ENCODE measurements at regions not wholly inside any gene's neighbourhood (a gene's known extent, or its start where the extent isn't known, plus 50 kb on each side); places are given as distances from the start of the nearest gene placed in this dataset.

DNA sequence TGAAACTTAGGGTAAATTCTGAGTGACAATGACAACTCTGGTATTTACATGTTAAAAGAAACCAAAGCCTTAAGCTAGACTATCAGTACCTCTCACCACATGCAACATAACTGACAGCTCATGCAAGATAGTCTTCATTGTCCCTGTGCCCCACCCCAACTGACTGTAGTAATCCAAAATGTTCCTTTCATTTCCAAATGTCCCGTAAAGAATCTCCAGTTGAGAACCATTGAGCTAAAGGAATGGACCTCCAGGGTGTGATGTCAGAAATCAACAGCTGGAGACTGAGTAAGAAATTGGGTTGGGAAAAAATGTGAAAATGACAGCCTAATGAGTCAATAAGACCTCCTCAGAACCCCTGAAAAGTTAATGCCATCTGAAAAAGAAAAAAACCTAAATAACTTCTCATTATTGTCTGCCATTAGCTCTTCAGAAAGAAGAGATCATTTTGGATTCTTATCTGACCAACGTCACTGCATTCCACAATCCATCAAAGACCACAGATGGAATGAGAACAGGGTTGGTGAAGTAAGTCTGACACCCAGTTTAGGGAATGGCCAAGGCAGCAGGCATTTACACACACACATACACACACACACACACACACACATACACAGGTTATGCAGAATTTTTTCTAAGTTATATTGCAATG, 51.7 kb upstream of the ACVR2A start:
- peak; percentile 9 for DNase-seq (ENCODE audit: low read depth)

DNA sequence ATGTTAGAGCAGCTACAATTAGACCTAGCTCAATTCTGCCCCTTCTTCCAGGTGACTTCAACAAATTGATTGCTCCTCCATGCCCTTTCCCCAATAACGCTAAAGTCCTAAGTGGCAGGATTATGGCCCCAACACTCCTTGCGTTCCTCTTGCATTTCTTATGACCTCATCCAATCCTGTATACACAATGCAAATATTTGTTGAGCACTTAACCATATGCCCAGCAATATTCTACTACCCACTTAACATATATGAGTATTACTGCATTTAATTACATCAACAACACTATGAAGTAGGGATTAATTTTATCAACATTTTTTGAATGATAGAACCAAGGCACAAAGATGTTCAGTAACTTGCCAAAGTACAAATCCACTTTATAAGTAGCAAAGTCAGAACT, 54.2 kb upstream of the ACVR2A start:
- DNase-seq (ENCODE audit: low read depth), result no peak

DNA sequence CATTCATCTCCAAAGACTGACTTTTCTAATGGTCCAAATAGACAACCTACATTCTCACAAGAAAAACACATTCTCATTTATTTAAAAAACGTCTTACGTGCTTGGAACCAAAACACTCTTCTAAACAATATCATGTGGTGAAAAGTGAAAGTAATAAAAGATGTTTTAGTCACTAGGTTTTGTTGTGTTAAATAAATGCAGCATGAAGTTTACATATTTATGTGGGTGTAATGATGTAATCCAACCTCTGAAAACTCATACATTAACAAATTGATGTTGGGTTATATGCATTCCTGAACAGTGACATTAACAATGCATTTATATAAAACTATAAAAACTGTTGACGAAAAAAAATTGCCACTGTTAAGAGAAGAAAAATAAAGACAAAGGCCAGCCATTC, 55.1 kb upstream of the ACVR2A start:
- peak; percentile 52 for DNase-seq (ENCODE audit: low read depth)

DNA sequence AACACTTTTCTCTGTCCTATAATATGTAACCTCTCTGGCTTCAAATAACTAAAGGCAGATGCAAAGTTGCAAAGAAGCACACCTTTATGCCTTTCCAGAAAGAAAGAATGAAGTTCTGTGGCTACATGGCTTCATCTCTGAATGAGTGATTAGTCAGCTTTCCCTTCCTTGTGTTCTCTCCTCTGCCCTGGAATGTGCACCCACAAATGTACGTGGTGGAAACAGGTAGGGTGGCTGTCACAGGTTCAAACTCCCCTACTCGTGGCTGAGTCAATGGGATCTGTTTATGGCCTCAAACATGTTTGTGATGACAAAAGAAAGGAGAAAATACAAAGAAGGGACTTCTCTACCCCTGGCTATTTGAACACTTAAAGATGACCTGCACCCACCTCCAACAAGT, 55.5 kb upstream of the ACVR2A start:
- DNase-seq (ENCODE audit: low read depth), result peak; percentile 8

DNA sequence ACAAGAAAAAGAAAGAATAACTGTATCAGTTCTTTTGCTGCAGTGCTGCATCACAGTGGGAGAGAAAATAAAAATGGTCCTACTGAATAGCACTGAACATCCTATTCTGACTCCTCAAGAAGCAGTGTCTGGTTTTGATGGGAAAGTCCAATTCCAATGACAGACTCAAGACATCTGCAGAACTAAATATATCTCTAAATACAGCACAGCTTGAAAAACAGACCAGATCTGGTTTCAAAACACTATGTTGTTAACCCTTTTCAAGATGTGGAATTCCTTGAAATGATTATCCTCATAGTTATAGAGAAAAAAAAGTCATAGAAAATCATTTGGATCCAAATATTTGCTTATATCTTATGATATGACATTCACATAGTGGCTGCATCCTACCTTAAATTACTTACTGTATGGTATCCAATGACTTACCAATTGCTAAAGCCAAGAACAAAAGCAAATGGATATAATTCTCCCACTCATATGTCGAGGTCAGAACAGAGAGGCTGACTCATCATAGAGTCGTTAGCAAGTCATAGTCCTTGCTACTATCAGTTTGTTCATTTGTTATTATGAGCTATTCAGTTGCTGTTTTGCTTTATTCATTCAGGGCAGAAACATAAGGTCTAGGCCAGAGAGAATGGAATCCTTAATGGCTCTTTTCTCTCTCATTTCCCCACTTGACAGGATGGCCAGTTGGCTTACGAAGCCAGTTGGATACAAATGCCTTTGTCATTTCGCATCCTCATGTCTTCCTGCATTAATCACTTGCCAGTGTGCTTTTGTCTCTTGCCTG, 62.5 kb upstream of the ACVR2A start:
- DNase-seq (ENCODE audit: low read depth), result peak; percentile 62

DNA sequence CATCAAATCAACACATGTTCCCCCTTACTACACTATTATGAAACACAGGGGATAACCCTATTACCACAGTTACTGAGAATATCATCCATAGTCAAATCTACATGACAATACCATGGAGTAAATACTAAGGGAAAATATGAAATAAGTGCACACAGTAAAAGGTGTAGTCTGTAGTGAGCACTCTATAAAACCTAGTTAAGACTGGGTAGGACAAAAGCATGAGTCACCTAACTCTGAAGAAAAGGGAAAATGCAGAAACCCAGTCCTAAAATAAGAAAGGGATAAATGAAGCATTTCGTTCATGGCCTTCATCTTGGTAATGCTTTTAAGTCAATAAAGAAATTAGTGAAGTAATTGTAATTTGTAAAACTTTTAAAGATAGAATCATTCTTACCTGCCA, 65.4 kb upstream of the ACVR2A start:
- no peak for DNase-seq (ENCODE audit: low read depth)

DNA sequence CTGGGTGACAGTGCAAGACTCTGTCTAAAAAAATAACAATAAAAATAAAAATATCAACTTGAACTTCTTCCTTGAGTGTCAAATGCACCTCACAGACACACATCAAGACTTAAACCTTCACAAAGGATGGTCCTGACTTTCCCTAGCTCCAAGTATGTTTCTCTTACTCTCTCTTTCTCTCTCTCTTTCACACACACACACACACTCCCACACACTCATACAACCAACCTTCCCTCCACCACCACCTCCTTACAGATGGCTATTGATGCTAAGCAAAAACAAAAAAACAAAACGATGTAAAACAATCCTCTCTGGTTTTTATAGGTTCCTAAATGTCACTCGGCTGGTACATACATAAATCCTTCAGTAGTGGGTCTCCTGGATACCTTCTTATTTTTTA, 67.4 kb upstream of the ACVR2A start:
- no peak for DNase-seq (ENCODE audit: low read depth)

DNA sequence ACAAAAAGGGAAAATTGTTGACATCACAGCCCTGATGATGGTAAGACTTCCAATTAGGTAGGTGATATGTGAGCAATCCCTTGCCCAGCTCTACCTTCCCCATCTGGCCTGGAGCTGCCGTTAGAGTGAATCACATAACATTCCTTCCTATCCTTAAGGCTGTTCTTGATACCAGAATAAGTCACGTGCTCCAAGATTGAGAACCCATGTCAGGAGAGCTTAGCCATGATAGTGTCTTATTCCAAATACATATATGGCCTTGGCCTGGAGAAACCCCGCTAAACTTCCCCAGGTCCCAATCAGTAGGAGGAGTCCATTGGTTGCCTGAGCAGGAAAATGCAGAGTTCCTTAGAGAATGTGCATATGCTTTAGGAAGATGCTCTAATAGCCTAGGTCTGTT, 70.0 kb upstream of the ACVR2A start:
- no peak for DNase-seq (ENCODE audit: low read depth)

DNA sequence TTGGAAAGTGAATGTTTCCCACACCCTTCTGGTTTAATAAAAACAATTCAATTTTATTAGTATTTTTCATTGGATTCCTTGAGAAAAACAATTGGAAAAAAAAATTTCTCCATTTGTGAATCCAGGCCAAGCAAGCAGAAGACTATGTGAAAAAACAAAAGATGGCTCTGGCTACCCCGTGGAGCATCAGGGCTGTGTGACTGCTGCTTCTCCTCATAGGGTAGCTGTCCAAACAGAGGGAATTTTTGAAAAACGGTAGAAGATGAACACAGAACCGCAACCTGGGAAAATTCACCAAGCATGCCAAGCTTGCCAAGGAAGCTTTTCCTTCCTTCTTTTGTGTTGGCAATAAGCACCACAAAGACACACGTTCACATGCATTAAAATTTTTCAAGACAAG, 71.3 kb upstream of the ACVR2A start:
- DNase-seq (ENCODE audit: low read depth), result no peak

DNA sequence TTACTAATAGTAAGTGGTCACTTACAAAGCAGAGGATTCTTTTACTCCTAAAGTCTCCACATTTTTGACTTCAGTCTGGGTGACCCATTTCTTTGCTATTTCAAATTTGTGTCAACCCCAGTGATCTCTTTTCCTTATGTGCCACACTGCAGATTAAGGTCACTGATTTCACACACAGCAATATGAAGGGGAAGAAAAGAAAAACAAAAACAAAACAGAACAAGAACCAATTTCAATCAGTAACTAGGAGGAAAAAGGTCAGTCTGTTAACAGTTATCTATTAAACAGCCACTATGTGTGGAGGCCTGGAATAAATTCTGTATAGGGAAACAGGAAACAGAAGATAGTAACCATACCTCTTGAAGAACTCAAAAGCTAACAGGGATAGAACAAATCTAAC, 72.0 kb upstream of the ACVR2A start:
- DNase-seq (ENCODE audit: low read depth), result no peak

DNA sequence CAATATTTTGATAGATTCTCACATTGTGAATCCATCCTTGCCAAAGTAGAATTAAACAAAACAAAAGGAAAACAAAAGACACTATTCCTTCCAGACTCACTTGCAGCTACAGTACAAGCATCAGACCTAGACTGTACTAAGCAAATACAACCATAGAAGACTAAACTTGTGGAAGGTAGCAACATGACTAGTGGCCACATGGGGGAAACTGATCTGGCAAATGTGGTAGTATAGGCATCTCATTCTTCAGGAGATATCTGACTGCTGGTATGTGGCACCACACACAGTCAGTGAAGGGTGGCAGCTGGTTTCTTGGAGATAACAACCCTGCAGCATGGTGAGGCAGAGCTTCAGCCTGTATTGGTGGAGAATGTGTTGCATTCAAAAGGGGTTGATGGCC, 81.0 kb upstream of the ACVR2A start:
- no peak for DNase-seq (ENCODE audit: low read depth)

DNA sequence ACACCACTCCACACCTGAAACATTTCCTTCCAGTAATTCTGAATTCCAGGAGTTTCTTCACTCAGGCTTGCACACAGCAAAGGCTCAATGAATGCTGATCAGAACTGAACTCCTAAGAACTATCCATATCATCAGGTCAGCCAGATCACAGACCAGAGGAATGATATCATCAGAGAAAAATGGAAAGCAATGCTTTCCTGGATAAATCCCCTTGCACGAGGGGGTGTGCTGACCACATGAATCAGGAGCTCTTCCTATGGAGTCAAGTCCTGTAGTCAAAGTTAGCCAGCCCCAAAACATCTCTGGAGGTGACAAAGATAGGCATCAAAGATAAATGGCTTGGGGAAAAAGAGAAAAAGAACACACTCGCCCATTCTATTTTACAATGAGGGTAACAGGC, 83.8 kb upstream of the ACVR2A start:
- DNase-seq (ENCODE audit: low read depth), result peak; percentile 28

DNA sequence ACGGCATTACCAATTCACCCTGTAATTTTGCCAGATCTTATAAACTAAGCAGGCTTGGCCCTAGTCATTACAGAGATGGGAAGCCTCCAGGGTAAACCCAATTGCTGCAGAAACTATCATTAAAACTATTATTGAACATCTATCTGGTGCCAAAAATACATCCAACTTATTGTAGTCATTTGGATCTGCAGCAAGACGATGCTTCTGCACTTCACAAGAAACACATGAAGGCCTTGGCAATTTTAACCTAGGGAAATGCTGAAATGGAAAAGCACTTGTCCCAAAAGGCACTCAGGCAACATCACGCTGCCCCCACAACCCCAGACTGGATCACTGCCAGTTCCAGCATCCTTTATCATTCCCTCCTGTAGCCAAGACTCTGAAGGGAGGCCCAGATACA, 85.3 kb upstream of the ACVR2A start:
- DNase-seq (ENCODE audit: low read depth), result no peak

DNA sequence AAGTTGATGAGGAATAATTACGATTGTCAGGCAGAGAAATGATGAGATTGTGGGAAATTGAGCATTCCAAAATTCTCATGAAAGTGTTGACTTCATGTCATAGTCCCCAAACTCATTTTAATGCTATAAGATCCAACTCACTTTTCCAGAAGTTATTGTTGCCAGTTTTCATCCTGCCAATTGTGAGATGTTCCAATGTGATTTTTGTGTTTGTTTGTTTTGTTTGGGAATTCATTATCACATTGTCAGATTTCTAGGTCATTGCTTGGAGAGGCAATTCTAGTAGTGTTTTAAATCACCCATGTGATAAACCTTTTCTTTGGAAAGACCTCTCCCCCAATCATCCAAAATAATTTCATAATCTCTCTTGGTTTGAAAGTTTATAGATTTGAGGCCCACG, 86.0 kb upstream of the ACVR2A start:
- DNase-seq (ENCODE audit: low read depth), result no peak

DNA sequence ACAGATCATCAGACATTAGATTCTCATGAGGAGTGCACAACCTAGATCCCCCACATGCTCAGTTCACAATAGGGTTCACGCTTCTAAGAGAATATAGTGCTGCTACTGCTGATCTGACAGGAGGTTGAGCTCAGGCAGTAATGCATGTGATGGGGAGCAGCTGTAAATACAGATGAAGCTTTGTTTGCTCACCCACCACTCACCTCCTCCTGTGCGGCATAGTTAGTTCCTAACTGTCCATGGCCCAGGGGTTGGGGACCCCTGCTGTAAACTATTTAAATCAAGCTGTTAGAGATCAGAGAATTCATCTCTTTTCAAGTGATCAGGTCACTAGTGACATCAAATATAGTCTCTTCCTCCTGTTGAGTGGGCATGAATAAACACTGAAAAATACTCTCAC, 88.8 kb upstream of the ACVR2A start:
- DNase-seq (ENCODE audit: low read depth), result no peak

DNA sequence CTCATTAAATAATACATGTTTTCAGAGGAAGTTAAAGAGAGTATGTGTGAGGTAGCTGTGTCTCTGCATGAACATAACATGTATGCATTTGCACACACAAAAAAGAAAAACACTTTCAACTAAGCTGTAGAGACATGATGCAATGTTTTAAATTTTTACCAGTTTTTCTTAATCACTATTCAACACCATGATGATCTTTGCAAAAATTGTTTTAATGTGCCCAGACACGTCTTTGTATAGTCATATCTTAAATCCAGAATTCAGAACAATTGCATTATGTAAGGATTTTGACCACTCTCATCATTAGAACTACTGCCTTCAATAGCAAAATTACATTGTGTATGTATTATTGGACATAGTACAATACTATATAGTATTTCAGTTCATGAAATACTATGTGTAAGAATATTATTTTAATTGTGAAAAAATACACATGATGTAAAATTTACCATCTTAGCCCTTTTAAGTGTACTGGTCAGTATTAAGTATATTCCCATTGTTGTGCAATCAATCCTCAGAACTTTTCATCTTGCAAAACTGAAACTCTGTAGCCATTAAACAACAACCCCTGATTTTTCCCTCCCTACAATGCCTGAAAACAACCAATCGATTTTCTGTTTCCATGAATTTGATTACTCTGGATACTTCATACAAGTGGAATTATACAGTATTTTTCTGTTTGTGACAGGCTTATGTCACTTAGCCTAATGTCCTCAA, 104.5 kb upstream of the ACVR2A start:
- DNase-seq (ENCODE audit: low read depth), result no peak

DNA sequence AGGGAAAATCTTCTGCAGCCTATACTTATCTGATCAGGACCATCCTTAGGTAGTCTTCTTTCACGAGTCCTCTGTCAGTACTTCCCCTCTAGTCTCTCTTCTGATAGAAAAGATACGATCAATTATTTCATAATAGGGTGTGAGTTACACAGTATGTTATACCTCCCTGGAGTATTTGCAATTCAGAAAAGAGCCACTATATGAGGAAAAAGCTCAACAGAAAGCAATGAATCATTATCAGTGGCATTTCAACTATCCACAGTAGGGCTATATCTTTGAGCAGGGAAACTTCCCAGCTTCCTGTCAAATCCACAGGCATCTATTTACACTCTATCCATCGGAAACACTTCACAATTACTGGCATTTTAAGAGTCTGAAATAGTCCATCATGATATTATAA, 105.3 kb upstream of the ACVR2A start:
- DNase-seq (ENCODE audit: low read depth), result peak; percentile 58

DNA sequence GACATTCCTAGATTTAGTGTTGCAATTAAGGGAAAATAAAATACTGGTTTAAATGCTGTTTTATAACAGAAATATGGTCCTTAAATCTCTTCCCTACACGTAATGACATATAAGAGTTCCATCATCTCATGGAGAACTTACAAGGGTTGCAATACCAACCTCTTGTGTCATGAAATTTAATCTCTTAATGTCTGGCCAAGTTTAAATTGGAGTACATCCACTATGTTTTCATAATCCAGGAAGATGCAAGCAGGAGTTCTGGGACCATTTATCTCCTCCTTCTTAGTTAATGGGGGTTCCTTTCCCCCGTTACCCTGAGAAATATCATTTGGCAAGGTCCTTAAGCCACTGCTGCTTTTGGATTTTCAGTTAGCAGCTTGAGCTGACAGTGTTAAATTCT, 126.0 kb upstream of the ACVR2A start:
- no peak for DNase-seq (ENCODE audit: low read depth)

DNA sequence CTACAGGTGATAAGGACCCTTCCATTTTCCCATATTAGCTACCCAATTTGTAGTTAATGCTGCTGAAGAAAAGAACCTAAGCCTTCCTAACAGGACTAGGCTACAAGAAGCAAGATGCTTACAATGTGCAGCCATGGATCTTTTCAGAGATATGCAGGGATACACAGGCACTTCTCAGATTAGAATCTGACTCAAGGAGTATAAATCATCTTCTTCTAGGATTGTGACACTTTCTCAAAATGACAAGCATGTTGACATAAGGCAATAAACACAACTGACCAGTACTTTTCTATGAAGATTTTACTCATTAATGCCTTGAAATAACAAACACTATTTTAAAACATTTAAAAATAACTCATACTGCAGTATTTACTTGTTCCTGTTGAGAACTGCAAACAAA, 127.9 kb upstream of the ACVR2A start:
- no peak for DNase-seq (ENCODE audit: low read depth)

DNA sequence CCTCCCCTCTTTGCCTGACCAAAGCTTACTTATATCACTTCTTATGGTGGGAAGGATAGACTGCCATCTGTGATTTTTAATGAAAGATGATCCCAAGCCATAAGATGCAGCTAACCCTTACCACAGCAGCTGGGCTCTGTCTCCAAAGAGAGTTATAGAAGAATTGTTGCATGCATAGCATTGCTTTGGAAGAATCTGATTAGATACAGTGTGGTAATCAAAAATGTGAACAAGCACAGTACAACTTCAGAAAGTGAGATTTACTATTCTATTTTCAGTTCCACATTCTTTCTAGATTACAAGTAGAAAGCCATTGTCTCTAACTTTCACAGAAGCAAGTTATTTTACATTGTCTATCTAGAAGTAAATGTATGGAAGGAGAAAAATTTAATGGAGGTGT, 129.0 kb upstream of the ACVR2A start:
- no peak for DNase-seq (ENCODE audit: low read depth)

DNA sequence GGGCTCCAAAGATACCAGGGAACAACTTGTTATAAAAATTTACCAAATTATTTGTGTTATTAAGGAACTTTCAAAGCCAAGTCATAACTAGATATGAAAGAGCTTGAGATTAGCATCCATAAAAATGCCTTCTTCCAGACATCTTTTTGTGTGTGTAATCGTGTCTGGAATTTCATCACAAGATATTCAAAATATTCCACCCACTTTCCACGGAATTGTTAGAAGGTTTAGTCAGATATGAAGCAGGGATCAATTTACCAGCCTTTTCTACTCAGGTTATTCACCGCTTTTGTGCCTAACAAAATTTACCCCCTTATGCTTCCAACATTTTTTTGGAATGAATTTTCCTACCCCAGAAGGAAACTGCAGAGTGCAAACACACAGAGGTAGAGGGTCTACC, 130.2 kb upstream of the ACVR2A start:
- peak; percentile 25 for DNase-seq (ENCODE audit: low read depth)

DNA sequence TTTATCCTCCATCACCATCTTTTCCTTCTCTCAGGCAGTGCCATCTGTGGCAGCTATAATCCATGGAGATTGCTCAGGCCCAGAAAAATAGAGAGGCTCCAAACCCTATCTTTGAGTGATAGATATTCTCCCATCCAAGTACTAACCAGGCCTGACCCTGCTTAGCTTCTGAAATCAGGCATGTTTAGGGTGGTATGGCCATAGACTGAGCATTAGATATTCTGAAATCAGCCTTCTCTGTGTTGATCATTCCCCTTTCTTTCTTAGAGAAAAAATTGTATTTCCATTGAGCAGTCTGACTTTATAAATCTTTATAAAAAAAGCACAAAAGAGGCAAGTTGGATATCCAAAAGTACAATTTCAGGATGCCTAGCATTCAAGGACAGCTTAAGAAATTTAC, 131.5 kb upstream of the ACVR2A start:
- DNase-seq (ENCODE audit: low read depth), result no peak

DNA sequence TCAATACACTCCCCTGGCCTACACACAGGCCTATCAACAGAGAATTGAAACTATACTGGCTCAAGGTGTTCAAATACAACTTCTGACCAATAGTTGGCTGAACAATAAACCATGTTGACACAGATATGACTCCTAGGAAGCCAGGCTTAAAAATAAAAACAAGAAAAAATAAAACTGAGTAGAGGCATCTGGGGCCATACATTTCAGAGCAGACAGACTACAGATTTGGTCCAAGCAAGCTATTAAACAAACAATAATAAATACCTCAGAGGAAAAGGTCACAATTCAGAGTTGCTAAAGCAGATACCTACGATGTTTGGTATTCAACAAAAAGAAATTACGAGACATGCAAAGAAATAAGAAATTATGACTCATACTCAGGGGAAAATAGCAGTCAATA, 132.8 kb upstream of the ACVR2A start:
- peak; percentile 30 for DNase-seq (ENCODE audit: low read depth)
